ENCODE measurements at regions not wholly inside any gene's neighbourhood (a gene's known extent, or its start where the extent isn't known, plus 50 kb on each side); places are given as distances from the start of the nearest gene placed in this dataset.
A peak's percentile ranks its signal among the peaks of the same experiment; 100 is the strongest.
"Not testable (repeated sequence)": the region's sequence is repeated elsewhere in the genome, so short reads cannot be mapped to it uniquely, and the experiment has no call there.

GRCh38 chr10:9102026-9102425 lies 1047.5 kb downstream of the GATA3 start:
- H3K36me3 ChIP-seq, result no peaks in the 10 kb centered on the region
- TF ChIP-seq CTCF (IDR thresholded peaks at IDR 0.05; ENCODE audit: low read depth, low read length), result no peak
- peaks cover 8% of the 10 kb centered on the region for H3K4me1 ChIP-seq
- H3K27me3 ChIP-seq, result no peaks in the 10 kb centered on the region
- H3K9me3 ChIP-seq, result no peaks in the 10 kb centered on the region
- H3K4me3 ChIP-seq (ENCODE audit: low read depth, low read length), result no peak overlapping the region
- no peak for DNase-seq

- Histone ChIP-seq H3K9me3 (no peaks in the 10 kb centered on the region), H3K27me3 (no peaks in the 10 kb centered on the region), H3K36me3 (no peaks in the 10 kb centered on the region), H3K4me3 (ENCODE audit: low read depth, low read length) (no peak overlapping the region), H3K4me1 (peaks cover 3% of the 10 kb centered on the region)
- DNase-seq, result peak; percentile 6
- TF ChIP-seq CTCF (IDR thresholded peaks at IDR 0.05; ENCODE audit: low read depth, low read length), result no peak
Observed at GRCh38 chr10:9103301-9103700, 1048.8 kb downstream of the GATA3 start.

- no peak for DNase-seq
- no peaks in the 10 kb centered on the region for H3K9me3 ChIP-seq
- TF ChIP-seq CTCF (IDR thresholded peaks at IDR 0.05; ENCODE audit: low read depth, low read length), result no peak
- H3K4me3 ChIP-seq (ENCODE audit: low read depth, low read length), result no peak overlapping the region
- H3K4me1 ChIP-seq, result peaks cover 9% of the 10 kb centered on the region
- no peaks in the 10 kb centered on the region for H3K36me3 ChIP-seq
- no peaks in the 10 kb centered on the region for H3K27me3 ChIP-seq
Observed at GRCh38 chr10:9111976-9112375, 1057.5 kb downstream of the GATA3 start.

- no peaks in the 10 kb centered on the region for H3K9me3 ChIP-seq
- H3K4me3 ChIP-seq (ENCODE audit: low read depth, low read length), result no peak overlapping the region
- no peak for TF ChIP-seq CTCF (IDR thresholded peaks at IDR 0.05; ENCODE audit: low read depth, low read length)
- no peaks in the 10 kb centered on the region for H3K36me3 ChIP-seq
- no peaks in the 10 kb centered on the region for H3K27me3 ChIP-seq
- DNase-seq, result no peak
- H3K4me1 ChIP-seq, result no peaks in the 10 kb centered on the region
Observed at GRCh38 chr10:9126728-9127127, 1072.2 kb downstream of the GATA3 start.

GRCh38 chr10:9137368-9137767 lies 1082.9 kb downstream of the GATA3 start:
- H3K27me3 ChIP-seq, result no peaks in the 10 kb centered on the region
- TF ChIP-seq CTCF (IDR thresholded peaks at IDR 0.05; ENCODE audit: low read depth, low read length), result no peak
- DNase-seq, result no peak
- no peaks in the 10 kb centered on the region for H3K36me3 ChIP-seq
- H3K4me1 ChIP-seq, result peaks cover 3% of the 10 kb centered on the region
- H3K4me3 ChIP-seq (ENCODE audit: low read depth, low read length), result no peak overlapping the region
- no peaks in the 10 kb centered on the region for H3K9me3 ChIP-seq

- not testable (repeated sequence) for H3K27me3 ChIP-seq; DNase-seq; H3K9me3 ChIP-seq; H3K4me1 ChIP-seq; H3K36me3 ChIP-seq; H3K4me3 ChIP-seq (ENCODE audit: low read depth, low read length)
Observed at GRCh38 chr10:9138829-9139228, 1084.3 kb downstream of the GATA3 start.

- Histone ChIP-seq H3K4me1 (peaks cover 3% of the 10 kb centered on the region), H3K4me3 (ENCODE audit: low read depth, low read length) (no peak overlapping the region), H3K36me3 (no peaks in the 10 kb centered on the region), H3K9me3 (no peaks in the 10 kb centered on the region), H3K27me3 (no peaks in the 10 kb centered on the region)
- no peak for TF ChIP-seq CTCF (IDR thresholded peaks at IDR 0.05; ENCODE audit: low read depth, low read length)
- no peak for DNase-seq
Observed at GRCh38 chr10:9140373-9140772, 1085.9 kb downstream of the GATA3 start.
